CD14-positive monocyte (primary cell): ENCODE measurements at regions not wholly inside any gene's neighbourhood (a gene's known extent, or its start where the extent isn't known, plus 50 kb on each side); places are given as distances from the start of the nearest gene placed in this dataset.

ENCODE experiments used
- DNase-seq, 3 donors: peaks; one replicate each; pipeline ENCODE4 v3.0.0-alpha.2; 2011 to 2022
- H2AFZ ChIP-seq: 2 replicates; pipeline ENCODE4 v1.6.0; 2012; ENCODE audit warnings: mild to moderate bottlenecking, low read depth, low read length, inconsistent platforms; ENCODE audit not compliant: insufficient read depth, poor library complexity, severe bottlenecking
- H3K27ac ChIP-seq, 2 donors: 1 replicate in 1 of 2; 2 replicates in 1 of 2; pipeline ENCODE4 v1.5.1; 2012 to 2013; ENCODE audit warnings: low read length in 2 of 2, control low read depth in 1 of 2, inconsistent platforms in 1 of 2, low read depth in 1 of 2, mild to moderate bottlenecking in 1 of 2
- H3K27me3 ChIP-seq, 2 donors: one replicate each; pipeline versions ENCODE4 v1.6.0 to v1.6.1; 2011 to 2013; ENCODE audit warnings: low read length in 2 of 2; ENCODE audit not compliant: control insufficient read depth in 2 of 2, insufficient read depth in 2 of 2
- H3K36me3 ChIP-seq, 2 donors: replicated peaks in 1 of 2; 1 replicate in 1 of 2; 2 replicates in 1 of 2; pipeline versions ENCODE4 v1.5.1 to v1.6.1; 2012 to 2013; ENCODE audit warnings: low read length in 2 of 2, control low read depth in 1 of 2, inconsistent platforms in 1 of 2, mild to moderate bottlenecking in 1 of 2; ENCODE audit not compliant: insufficient read depth in 2 of 2, control insufficient read depth in 1 of 2
- H3K4me1 ChIP-seq, 2 donors: 1 replicate in 1 of 2; 2 replicates in 1 of 2; pipeline versions ENCODE4 v1.5.1 to v1.6.1; 2012 to 2013; ENCODE audit warnings: low read length in 2 of 2, control low read depth in 1 of 2, inconsistent platforms in 1 of 2, mild to moderate bottlenecking in 1 of 2, moderate library complexity in 1 of 2; ENCODE audit not compliant: insufficient read depth in 2 of 2, control insufficient read depth in 1 of 2
- H3K4me2 ChIP-seq: replicated peaks from 2 replicates; pipeline ENCODE3; 2012; ENCODE audit warnings: low read length, moderate library complexity, mild to moderate bottlenecking; ENCODE audit not compliant: poor library complexity, severe bottlenecking; ENCODE audit errors: extremely low read depth
- H3K4me3 ChIP-seq, 3 experiments: fragments of 200-600 bp in 1 of 3; sonication (generic) in 1 of 3; replicated peaks in 1 of 3; 1 replicate in 2 of 3; 2 replicates in 1 of 3; pipeline ENCODE4 v1.5.1; 2011 to 2013; ENCODE audit warnings: low read length in 3 of 3, mild to moderate bottlenecking in 3 of 3, control low read depth in 2 of 3, low read depth in 2 of 3, inconsistent platforms in 1 of 3, moderate library complexity in 1 of 3
- H3K79me2 ChIP-seq: 2 replicates; pipeline ENCODE4 v1.6.0; 2012; ENCODE audit warnings: mild to moderate bottlenecking, control low read depth, inconsistent platforms, low read length, moderate library complexity; ENCODE audit not compliant: insufficient read depth
- H3K9ac ChIP-seq: 2 replicates; pipeline ENCODE4 v1.6.0; 2017; ENCODE audit warnings: low read length, mild to moderate bottlenecking; ENCODE audit not compliant: insufficient read depth, poor library complexity, severe bottlenecking
- H3K9me3 ChIP-seq, 2 donors: replicated peaks in 1 of 2; 1 replicate in 1 of 2; 2 replicates in 1 of 2; pipeline versions ENCODE4 v1.5.1 to v1.6.1; 2012 to 2013; ENCODE audit warnings: low read length in 2 of 2, control low read depth in 1 of 2; ENCODE audit not compliant: control insufficient read depth in 1 of 2, insufficient read depth in 1 of 2
- H4K20me1 ChIP-seq: 2 replicates; pipeline ENCODE4 v1.6.0; 2012; ENCODE audit warnings: mild to moderate bottlenecking, low read length, control low read depth, moderate library complexity; ENCODE audit not compliant: insufficient read depth
- H3K27ac Mint-ChIP-seq, 7 donors: one replicate each; pipeline ENCODE4 v1.8.0; 2020; ENCODE audit warnings: mild to moderate bottlenecking in 7 of 7, mixed read lengths in 7 of 7, moderate library complexity in 6 of 7, inconsistent platforms in 2 of 7
- H3K27me3 Mint-ChIP-seq, 3 donors: one replicate each; pipeline ENCODE4 v1.8.0; 2021 to 2022; ENCODE audit warnings: low read depth in 3 of 3, mild to moderate bottlenecking in 3 of 3, mixed read lengths in 3 of 3, moderate library complexity in 3 of 3, inconsistent platforms in 1 of 3
- H3K36me3 Mint-ChIP-seq, 2 donors: one replicate each; pipeline ENCODE4 v1.8.0; 2020; ENCODE audit warnings: mixed read lengths in 2 of 2, inconsistent platforms in 1 of 2, mild to moderate bottlenecking in 1 of 2
- H3K4me1 Mint-ChIP-seq: one replicate; pipeline ENCODE4 v1.8.0; 2020; ENCODE audit warnings: mild to moderate bottlenecking, mixed read lengths
- H3K4me3 Mint-ChIP-seq, 2 donors: one replicate each; pipeline ENCODE4 v1.8.0; 2020; ENCODE audit warnings: mild to moderate bottlenecking in 2 of 2, mixed read lengths in 2 of 2, moderate library complexity in 1 of 2
- H3K9me3 Mint-ChIP-seq, 7 donors: one replicate each; pipeline ENCODE4 v1.8.0; 2020 to 2022; ENCODE audit warnings: mixed read lengths in 7 of 7, mild to moderate bottlenecking in 6 of 7, moderate library complexity in 6 of 7, inconsistent platforms in 2 of 7
- CTCF ChIP-seq: fragments of 200-600 bp; IDR thresholded peaks from one replicate; pipeline ENCODE4 v1.8.0; 2022; ENCODE audit warnings: antibody characterized with exemption, mild to moderate bottlenecking
- WGBS: methylation state at CpG from one replicate; pipeline ENCODE4 v1.1.5; 2013; ENCODE audit warnings: missing lambda C conversion rate; ENCODE audit not compliant: insufficient coverage; 5-methylcytosine and 5-hydroxymethylcytosine counted together
- intact Hi-C, 2 donors: fragments of 100-400 bp; cut with micrococcal nuclease; formaldehyde crosslinking; loops; one replicate each; pipeline versions ENCODE4 v1.15.0 to v1.15.1; 2023

- H3K4me3 ChIP-seq: no peak overlapping the region
- no peaks in the 10 kb centered on the region for H3K36me3 ChIP-seq
- no peaks in the 10 kb centered on the region for H3K9me3 ChIP-seq
- Mint-ChIP-seq H3K9me3 (peaks cover 0 to 6% (median 3%) of the 10 kb centered on the region in 7 donors), H3K4me3 (no peak overlapping the region), H3K27me3 (peaks cover 0 to 1% (median 0%) of the 10 kb centered on the region in 3 donors), H3K36me3 (no peaks in the 10 kb centered on the region), H3K27ac (no peak overlapping the region), H3K4me1 (no peaks in the 10 kb centered on the region)
- no peak for TF ChIP-seq CTCF
- DNase-seq: no peak
- no peaks in the 10 kb centered on the region for H3K79me2 ChIP-seq
- no peak overlapping the region for H3K4me2 ChIP-seq
- no peak overlapping the region for H3K27ac ChIP-seq
- H3K4me1 ChIP-seq: no peaks in the 10 kb centered on the region
- no peaks in the 10 kb centered on the region for H3K27me3 ChIP-seq
- H3K9ac ChIP-seq: no peak overlapping the region
- no peaks in the 10 kb centered on the region for H4K20me1 ChIP-seq
- intact Hi-C loops: no loop called here
- H2AFZ ChIP-seq: no peak overlapping the region
- WGBS: 100% methylated on average over 1 of the region's 5 CpGs
These were observed 568.2 kb upstream of the ZP4 start for GRCh38 chr1:238458899-238459298.

- Histone ChIP-seq H2AFZ (no peak overlapping the region), H3K4me3 (no peak overlapping the region), H3K27me3 (no peaks in the 10 kb centered on the region), H4K20me1 (no peaks in the 10 kb centered on the region), H3K27ac (no peak overlapping the region), H3K79me2 (no peaks in the 10 kb centered on the region), H3K9ac (no peak overlapping the region), H3K9me3 (no peaks in the 10 kb centered on the region), H3K36me3 (no peaks in the 10 kb centered on the region), H3K4me2 (no peak overlapping the region), H3K4me1 (no peaks in the 10 kb centered on the region)
- H3K27me3 Mint-ChIP-seq: no peaks in the 10 kb centered on the region
- H3K4me1 Mint-ChIP-seq: no peaks in the 10 kb centered on the region
- peaks cover 0 to 4% (median 0%) of the 10 kb centered on the region in 7 donors for H3K9me3 Mint-ChIP-seq
- H3K4me3 Mint-ChIP-seq: no peak overlapping the region
- no peak for TF ChIP-seq CTCF
- H3K27ac Mint-ChIP-seq: no peak overlapping the region
- no peaks in the 10 kb centered on the region for H3K36me3 Mint-ChIP-seq
- DNase-seq: no peak
- intact Hi-C loops: no loop called here
These were observed 566.9 kb upstream of the ZP4 start for GRCh38 chr1:238457610-238458009.
